K562 (cell line): ENCODE measurements at regions not wholly inside any gene's neighbourhood (a gene's known extent, or its start where the extent isn't known, plus 50 kb on each side); places are given as distances from the start of the nearest gene placed in this dataset.

Experiments
- ATAC-seq: fragments of 200-7000 bp; cut with Tn5 transposase; 3 replicates; pipeline ENCODE4 v1.9.1; 2020; ENCODE audit warnings: moderate library complexity
- BruUV-seq: library from RNA; stranded (reverse); fragments of 400-500 nt; replicated peaks from 2 replicates; lab custom pipeline; 2021; lab: Mats Ljungman, UMichigan
- CTCF ChIA-PET: fragments of 300-600 bp; formaldehyde crosslinking; extraction: SDS; loops from one replicate; lab custom pipeline; 2021; ENCODE audit warnings: low intra/inter-chr PET ratio; lab: Yijun Ruan, JAX
- POLR2A ChIA-PET: fragments of 300-600, 350-650 bp; sonication (Branson Sonifier 250); formaldehyde crosslinking; extraction: SDS; loops from one replicate; lab custom pipeline; 2021; ENCODE audit warnings: antibody characterized with exemption, inconsistent platforms; lab: Yijun Ruan, JAX
- DNase-seq, 4 experiments: peaks; one replicate each; pipeline versions ENCODE4 v3.0.0 to v3.0.0-alpha.2; 2011 to 2018; ENCODE audit warnings: low spot score in 3 of 4, mixed read lengths in 3 of 4; ENCODE audit errors: extremely low read depth in 1 of 4
- FAIRE-seq: peaks from 2 replicates; lab custom pipeline; 2011; peaks lifted over from hg19 to GRCh38; lab: Jason Lieb, UNC
- H2AFZ ChIP-seq: 2 replicates; pipeline ENCODE4 v1.6.0; 2011; ENCODE audit warnings: low read depth, low read length, control low read depth, inconsistent platforms
- H3K27ac ChIP-seq: fragments of 200-600 bp; 3 replicates; pipeline ENCODE4 v1.8.0; 2011; ENCODE audit warnings: low read depth, mild to moderate bottlenecking, control low read depth, inconsistent platforms, low read length, moderate library complexity, mixed read lengths; ENCODE audit errors: extremely low read depth
- H3K27me3 ChIP-seq, 2 experiments: fragments of 300-600 bp in 1 of 2; 2 replicates in 1 of 2; 3 replicates in 1 of 2; pipeline versions ENCODE4 v1.6.0 to v1.8.0; 2011; ENCODE audit warnings: inconsistent platforms in 2 of 2, low read length in 2 of 2, mild to moderate bottlenecking in 1 of 2, mixed read lengths in 1 of 2, moderate library complexity in 1 of 2; ENCODE audit not compliant: control insufficient read depth in 2 of 2, insufficient read depth in 2 of 2
- H3K36me3 ChIP-seq: fragments of 300-600 bp; 3 replicates; pipeline ENCODE4 v1.8.0; 2011; ENCODE audit warnings: mild to moderate bottlenecking, low read length, inconsistent platforms; ENCODE audit not compliant: control insufficient read depth, insufficient read depth
- H3K4me1 ChIP-seq, 2 experiments: fragments of 200-600 bp in 1 of 2; replicated peaks in 1 of 2; 2 replicates in 1 of 2; 3 replicates in 1 of 2; pipeline versions ENCODE4 v1.5.1 to v1.8.0; 2011; ENCODE audit warnings: inconsistent platforms in 2 of 2, low read length in 2 of 2, mild to moderate bottlenecking in 1 of 2, mixed read lengths in 1 of 2, moderate library complexity in 1 of 2; ENCODE audit not compliant: control insufficient read depth in 2 of 2, insufficient read depth in 2 of 2
- H3K4me2 ChIP-seq: 2 replicates; pipeline ENCODE4 v1.6.1; 2011; ENCODE audit warnings: low read length, control low read depth, inconsistent platforms, mixed read lengths; ENCODE audit not compliant: insufficient read depth
- H3K4me3 ChIP-seq: fragments of 200-600 bp; sonication (generic), shearing (Covaris generic); 2 replicates; pipeline ENCODE4 v1.5.1; 2016; ENCODE audit warnings: control low read depth, inconsistent platforms
- H3K79me2 ChIP-seq: fragments of 200-600 bp; 3 replicates; pipeline ENCODE4 v1.8.0; 2011; ENCODE audit warnings: low read length, inconsistent platforms; ENCODE audit not compliant: control insufficient read depth, insufficient read depth
- H3K9ac ChIP-seq, 2 experiments: 2 replicates each; pipeline versions ENCODE4 v1.6.0 to v1.6.1; 2011; ENCODE audit warnings: low read depth in 2 of 2, low read length in 2 of 2, control low read depth in 1 of 2, inconsistent platforms in 1 of 2, mild to moderate bottlenecking in 1 of 2, mixed read lengths in 1 of 2; ENCODE audit not compliant: insufficient read depth in 1 of 2
- H3K9me1 ChIP-seq: one replicate; pipeline ENCODE4 v1.6.0; 2011; ENCODE audit warnings: inconsistent platforms, mild to moderate bottlenecking, low read length, moderate library complexity; ENCODE audit not compliant: control insufficient read depth, insufficient read depth
- H3K9me3 ChIP-seq: replicated peaks from 2 replicates; pipeline ENCODE4 v1.5.1; 2011; ENCODE audit warnings: low read depth, low read length, inconsistent platforms; ENCODE audit not compliant: control insufficient read depth, insufficient read depth
- H4K20me1 ChIP-seq: replicated peaks from 2 replicates; pipeline ENCODE4 v1.6.1; 2011; ENCODE audit warnings: low read length, inconsistent platforms, mixed read lengths; ENCODE audit not compliant: control insufficient read depth, insufficient read depth
- BCL6 ChIP-seq: fragments of 250-450 bp; sonication (Bioruptor Pico); IDR thresholded peaks from 2 replicates; pipeline ENCODE4 v1.4.0; 2020
- BRCA1 ChIP-seq, 2 experiments: fragments of 450-650 bp in 1 of 2; sonication (generic) in 1 of 2; formaldehyde crosslinking in 1 of 2; IDR thresholded peaks; 2 replicates each; pipeline versions ENCODE4 v1.5.0 to v1.6.1; 2017 to 2020; ENCODE audit warnings: mild to moderate bottlenecking in 1 of 2, missing genetic modification reagents in 1 of 2
- CAMTA2 ChIP-seq: fragments of 250-450 bp; sonication (Bioruptor Pico); conservative IDR thresholded peaks from 2 replicates; pipeline ENCODE4 v1.5.1; 2022
- FOXA1 ChIP-seq: fragments of 450-650 bp; IDR thresholded peaks from 2 replicates; pipeline ENCODE4 v1.6.1; 2016; ENCODE audit warnings: mild to moderate bottlenecking, borderline replicate concordance
- FOXJ2 ChIP-seq: fragments of 200-800 bp; sonication (Bioruptor generic); IDR thresholded peaks from 2 replicates; pipeline ENCODE4 v1.6.1; 2016; ENCODE audit warnings: missing genetic modification characterization, missing compliant biosample characterization
- GTF2F1 ChIP-seq: IDR thresholded peaks from 2 replicates; pipeline ENCODE4 v1.6.1; 2011; ENCODE audit warnings: low read depth, low read length, improper control_type of control experiment
- NR2C1 ChIP-seq, 2 experiments: fragments of 450-650 bp; IDR thresholded peaks; 2 replicates each; pipeline ENCODE4 v1.6.1; 2017; ENCODE audit warnings: mild to moderate bottlenecking in 2 of 2, antibody characterized with exemption in 1 of 2, inconsistent platforms in 1 of 2, missing compliant biosample characterization in 1 of 2, missing genetic modification characterization in 1 of 2
- RBM25 ChIP-seq: fragments of 200-400 bp; formaldehyde crosslinking; IDR thresholded peaks from 2 replicates; pipeline ENCODE4 v1.6.1; 2018; ENCODE audit warnings: low read length, low read depth, moderate library complexity; ENCODE audit not compliant: severe bottlenecking
- SAFB2 ChIP-seq: fragments of 200-400 bp; formaldehyde crosslinking; IDR thresholded peaks from 2 replicates; pipeline ENCODE4 v1.6.1; 2018; ENCODE audit warnings: borderline replicate concordance, low read length, low read depth, moderate library complexity; ENCODE audit not compliant: severe bottlenecking
- TAF9B ChIP-seq: fragments of 450-650 bp; IDR thresholded peaks from 2 replicates; pipeline ENCODE4 v1.6.1; 2018; ENCODE audit warnings: mild to moderate bottlenecking; ENCODE audit not compliant: partially characterized antibody
- TCF7L2 ChIP-seq: fragments of 150-350 bp; IDR thresholded peaks from 2 replicates; pipeline ENCODE4 v1.6.1; 2016; ENCODE audit warnings: low read depth, mild to moderate bottlenecking, low read length, moderate library complexity
- XRCC4 ChIP-seq: IDR thresholded peaks from one replicate; pipeline ENCODE4 v1.6.1; 2011; ENCODE audit not compliant: insufficient read depth, insufficient read length; ENCODE audit errors: extremely low read depth
- ZNF23 ChIP-seq: fragments of 250-450 bp; sonication (Bioruptor Pico); IDR thresholded peaks from 2 replicates; pipeline ENCODE4 v1.4.0; 2020; ENCODE audit warnings: mild to moderate bottlenecking
- ZNF584 ChIP-seq: fragments of 200-800 bp; sonication (Bioruptor generic); IDR thresholded peaks from 2 replicates; pipeline ENCODE4 v1.6.1; 2016; ENCODE audit warnings: low read depth, mild to moderate bottlenecking, missing genetic modification characterization, missing compliant biosample characterization
- ZSCAN29 ChIP-seq: fragments of 450-650 bp; IDR thresholded peaks from 2 replicates; pipeline ENCODE4 v1.6.1; 2017
- WGBS: fragments of 100-300 bp; shearing (Covaris generic); methylation state at CpG from one replicate; pipeline ENCODE4 v1.1.6; 2016; ENCODE audit warnings: low coverage, mixed read lengths; ENCODE audit not compliant: insufficient coverage; ENCODE audit errors: missing lambda C conversion rate; 5-methylcytosine and 5-hydroxymethylcytosine counted together
- in situ Hi-C: fragments of 300-500 bp; cut with MboI; formaldehyde crosslinking; loops from 4 replicates; pipeline ENCODE4 v1.15.0; 2018; ENCODE audit warnings: inconsistent platforms, mixed read lengths
- intact Hi-C: fragments of 100-400 bp; cut with micrococcal nuclease; formaldehyde crosslinking; loops from 2 replicates; pipeline ENCODE4 v1.14.2; 2022
- TF ChIP-seq, protein P1 (sequence below): conservative IDR thresholded peaks from 2 replicates; pipeline ENCODE4 v1.6.1; 2011; ENCODE audit warnings: low read depth, mild to moderate bottlenecking, low read length; ENCODE audit not compliant: control insufficient read depth
- TF ChIP-seq, protein P2 (sequence below): sonication (generic); formaldehyde crosslinking; IDR thresholded peaks from 2 replicates; pipeline ENCODE4 v1.8.0; 2022; ENCODE audit warnings: missing genetic modification reagents, mild to moderate bottlenecking, moderate library complexity, borderline replicate concordance

DNA sequence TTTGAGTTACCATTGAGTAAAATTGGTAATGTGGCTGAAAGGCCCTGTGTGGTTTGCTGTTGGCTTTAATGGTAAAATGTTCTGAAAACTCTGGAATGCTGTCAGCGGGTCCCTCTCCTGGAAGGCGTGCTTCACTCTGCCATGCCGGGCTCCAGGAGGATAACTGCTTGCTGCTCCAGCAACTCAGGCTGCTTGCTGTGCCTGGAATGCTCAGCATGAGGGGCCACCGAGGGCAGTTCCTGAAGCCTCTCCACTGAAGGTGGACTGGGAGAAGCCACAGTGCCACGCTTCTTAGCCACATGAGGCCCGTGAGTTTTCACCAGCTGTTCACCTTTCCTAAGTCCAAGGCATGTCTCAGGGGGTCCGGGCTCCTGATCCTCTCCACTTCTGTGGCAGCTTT lies 90.4 kb upstream of the FAM110C start (continued):
- TF ChIP-seq BRCA1 (IDR thresholded peaks at IDR 0.05), result no peak
- TF ChIP-seq BRCA1 (CRISPR knock-in tag; IDR thresholded peaks at IDR 0.05), result no peak

DNA sequence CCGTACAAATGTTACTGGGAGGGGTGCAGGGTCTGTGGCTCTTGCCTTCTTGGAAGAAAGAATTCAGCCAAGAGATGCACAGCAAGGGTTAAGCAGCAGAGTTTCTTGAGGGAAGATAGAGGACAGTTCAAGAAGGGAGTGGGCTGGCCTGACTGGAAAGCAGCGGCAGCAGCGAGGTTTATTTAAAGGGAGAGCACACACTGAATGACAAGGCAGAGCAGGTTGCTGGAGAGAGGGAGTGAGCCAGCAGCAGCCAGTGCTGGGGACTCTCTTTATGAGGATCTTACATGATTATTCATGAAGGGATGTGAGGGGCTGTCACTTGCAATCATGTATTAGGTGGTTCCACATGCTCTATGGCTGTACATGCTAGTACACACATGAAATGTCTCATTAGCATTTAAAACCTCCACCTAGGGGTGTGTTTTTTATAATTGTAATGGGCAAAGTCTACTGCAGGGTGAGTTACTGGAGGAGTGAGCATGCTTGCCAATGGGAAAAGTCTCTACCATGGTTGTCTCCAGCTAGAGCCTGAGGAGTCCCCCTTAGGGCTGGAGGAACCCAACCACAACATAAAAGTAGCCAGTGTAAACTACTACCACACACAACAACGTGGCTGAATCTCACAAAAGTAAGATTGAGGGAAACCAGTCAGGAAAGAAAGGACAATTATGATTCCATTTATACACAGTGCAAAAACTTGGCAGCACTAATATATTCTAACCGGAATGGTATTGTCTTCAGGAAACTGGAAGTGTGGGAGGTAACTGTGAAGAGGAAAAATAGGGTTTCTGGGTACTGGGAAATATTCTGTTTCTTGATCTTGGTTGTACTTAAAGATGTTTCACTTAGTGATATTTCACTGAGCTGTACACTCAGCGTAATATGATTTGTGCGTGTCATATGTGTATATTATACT lies 87.6 kb upstream of the FAM110C start:
- POLR2A ChIA-PET, result no interaction called here
- TF ChIP-seq FOXJ2 (tag), result no peak
- no peak for TF ChIP-seq TAF9B
- TF ChIP-seq, protein P1, sequence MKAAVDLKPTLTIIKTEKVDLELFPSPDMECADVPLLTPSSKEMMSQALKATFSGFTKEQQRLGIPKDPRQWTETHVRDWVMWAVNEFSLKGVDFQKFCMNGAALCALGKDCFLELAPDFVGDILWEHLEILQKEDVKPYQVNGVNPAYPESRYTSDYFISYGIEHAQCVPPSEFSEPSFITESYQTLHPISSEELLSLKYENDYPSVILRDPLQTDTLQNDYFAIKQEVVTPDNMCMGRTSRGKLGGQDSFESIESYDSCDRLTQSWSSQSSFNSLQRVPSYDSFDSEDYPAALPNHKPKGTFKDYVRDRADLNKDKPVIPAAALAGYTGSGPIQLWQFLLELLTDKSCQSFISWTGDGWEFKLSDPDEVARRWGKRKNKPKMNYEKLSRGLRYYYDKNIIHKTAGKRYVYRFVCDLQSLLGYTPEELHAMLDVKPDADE, result no peak
- no peak for TF ChIP-seq BCL6 (CRISPR knock-in tag)
- TF ChIP-seq XRCC4, result no peak
- TF ChIP-seq SAFB2, result no peak
- no peak for TF ChIP-seq TCF7L2
- no peak for TF ChIP-seq NR2C1 (IDR thresholded peaks at IDR 0.05)
- TF ChIP-seq NR2C1 (tag; IDR thresholded peaks at IDR 0.05), result no peak
- no peak for TF ChIP-seq GTF2F1
- TF ChIP-seq FOXA1, result no peak
- TF ChIP-seq ZNF23 (CRISPR knock-in tag), result no peak
- no peak for TF ChIP-seq ZSCAN29
- TF ChIP-seq ZNF584 (CRISPR knock-in tag), result no peak
- no peak for TF ChIP-seq RBM25
- TF ChIP-seq, protein P2, sequence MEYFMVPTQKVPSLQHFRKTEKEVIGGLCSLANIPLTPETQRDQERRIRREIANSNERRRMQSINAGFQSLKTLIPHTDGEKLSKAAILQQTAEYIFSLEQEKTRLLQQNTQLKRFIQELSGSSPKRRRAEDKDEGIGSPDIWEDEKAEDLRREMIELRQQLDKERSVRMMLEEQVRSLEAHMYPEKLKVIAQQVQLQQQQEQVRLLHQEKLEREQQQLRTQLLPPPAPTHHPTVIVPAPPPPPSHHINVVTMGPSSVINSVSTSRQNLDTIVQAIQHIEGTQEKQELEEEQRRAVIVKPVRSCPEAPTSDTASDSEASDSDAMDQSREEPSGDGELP, result no peak
- no peak for TF ChIP-seq CAMTA2 (CRISPR knock-in tag)
- BruUV-seq, result no TSS peak
- FAIRE-seq, result no peak
- Histone ChIP-seq H2AFZ (no peak overlapping the region), H3K9ac (no peak overlapping the region), H3K9me1 (no peaks in the 10 kb centered on the region), H3K27me3 (no peaks in the 10 kb centered on the region), H3K4me3 (no peak overlapping the region), H3K36me3 (no peaks in the 10 kb centered on the region), H3K4me2 (no peak overlapping the region), H4K20me1 (no peaks in the 10 kb centered on the region), H3K27ac (no peak overlapping the region), H3K9me3 (no peaks in the 10 kb centered on the region), H3K79me2 (no peaks in the 10 kb centered on the region), H3K4me1 (no peaks in the 10 kb centered on the region)
- CTCF ChIA-PET, result interaction anchor here (0.6 kb wide), 1 partner anchor 12 kb away, joined by 4 read pairs; no protein-coding TSS in a partner anchor
- intact Hi-C loops, result no loop called here
- in situ Hi-C loops, result no loop called here
- ATAC-seq, result no peak
- 2% methylated on average over 7 of the region's 7 CpGs for WGBS
- no peak for DNase-seq
